ENCODE measurements at regions not wholly inside any gene's neighbourhood (a gene's known extent, or its start where the extent isn't known, plus 50 kb on each side); places are given as distances from the start of the nearest gene placed in this dataset.

DNA sequence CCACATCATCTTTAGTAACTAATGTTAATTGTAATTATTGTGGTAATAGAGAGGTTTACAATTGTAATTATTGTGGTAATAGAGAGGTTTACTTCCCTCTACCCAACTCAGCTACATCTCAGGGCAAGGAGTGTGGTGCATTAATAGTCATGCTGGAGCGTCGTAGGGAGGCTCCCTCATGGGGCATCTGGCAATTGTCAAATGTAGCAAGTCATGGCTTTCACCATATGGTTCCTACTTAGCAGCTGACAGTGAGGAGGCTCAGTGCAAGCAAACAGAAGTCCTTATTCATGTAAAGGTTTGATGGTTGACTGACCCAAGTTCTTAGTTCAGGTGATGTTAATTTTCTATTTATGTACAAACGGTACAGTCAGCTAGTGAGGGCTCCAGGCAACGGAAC, 1012.0 kb downstream of the FLRT2 start:
- no peak for DNase-seq

DNA sequence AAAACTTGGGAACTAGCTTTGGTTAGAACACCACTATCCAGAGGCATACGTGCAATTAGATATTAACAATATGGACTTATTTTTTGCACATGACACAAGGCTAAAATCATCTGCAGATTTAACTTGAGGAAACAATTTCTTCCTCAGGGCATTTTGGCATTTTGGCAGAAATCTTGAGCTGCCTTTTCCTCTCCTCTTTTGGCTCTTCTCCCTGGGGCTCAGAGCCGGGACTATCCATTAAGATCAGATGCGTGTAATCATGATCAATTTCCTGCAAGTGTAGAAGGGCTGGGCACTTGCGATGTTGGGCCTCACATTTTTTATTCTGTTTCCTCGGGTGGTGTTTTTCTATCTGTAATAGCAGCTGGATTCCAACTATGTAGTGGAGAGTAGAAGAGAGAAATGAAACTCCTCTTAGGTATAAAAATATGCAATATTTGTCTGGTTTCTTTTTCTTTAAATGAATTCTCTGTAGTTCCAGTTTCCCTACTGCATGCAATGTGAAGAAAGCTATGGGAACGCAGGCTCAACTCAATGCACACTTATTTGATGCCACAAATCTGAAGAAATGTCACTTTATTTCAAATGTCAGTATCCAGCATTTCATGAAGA, 1010.8 kb downstream of the FLRT2 start:
- DNase-seq = no peak

DNA sequence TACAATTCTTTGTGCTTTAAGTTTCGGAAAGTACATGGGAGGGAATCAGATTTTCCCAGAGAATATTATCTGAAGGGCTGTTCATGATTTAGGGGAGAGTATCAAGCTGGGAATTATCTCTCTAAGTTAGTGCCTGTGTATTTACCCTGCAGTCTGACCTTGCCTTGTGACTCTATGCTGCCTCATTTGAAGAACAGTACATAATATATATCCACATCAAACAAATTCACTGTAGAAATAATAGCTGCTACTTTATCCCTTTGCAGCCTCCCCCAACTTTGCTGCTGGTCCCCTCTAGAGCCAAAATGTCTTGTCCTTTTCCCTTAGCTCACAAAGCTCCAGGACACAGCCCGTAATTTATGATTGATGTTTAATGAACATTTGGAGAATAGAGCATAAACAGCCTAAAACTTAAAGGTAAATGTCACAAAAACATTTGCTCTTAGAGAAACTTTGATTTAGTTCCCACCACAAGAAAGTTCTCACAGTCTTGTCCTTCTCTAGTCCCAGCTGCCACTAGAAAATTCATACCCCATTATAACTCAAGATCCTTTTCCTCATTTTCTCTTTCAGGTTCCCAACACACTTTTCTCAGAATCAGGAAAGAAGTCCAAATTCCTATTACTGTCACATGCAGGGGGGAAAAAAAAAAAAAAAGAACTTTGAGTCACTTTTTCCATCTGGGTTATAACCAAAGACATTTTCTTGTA, 1009.6 kb downstream of the FLRT2 start:
- DNase-seq = no peak

DNA sequence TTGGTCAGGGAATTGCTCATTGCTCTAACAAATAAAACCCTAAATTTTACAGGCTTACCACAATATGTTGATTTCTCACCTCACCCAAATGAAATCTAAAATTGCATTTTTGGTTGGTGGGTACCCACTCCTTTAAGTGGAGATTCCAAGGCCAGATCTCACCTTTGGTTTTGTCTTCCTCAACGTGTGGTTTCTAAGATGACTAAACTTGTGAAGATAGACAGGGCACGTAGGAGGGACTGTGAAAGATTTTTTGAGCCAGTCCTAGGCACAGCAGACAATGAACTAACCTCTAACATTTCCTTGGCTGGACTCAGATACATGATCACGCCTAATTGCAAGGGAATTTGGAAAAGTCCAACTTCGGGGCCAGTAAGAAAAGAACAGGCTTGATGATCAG, 1003.9 kb downstream of the FLRT2 start:
- DNase-seq = no peak

DNA sequence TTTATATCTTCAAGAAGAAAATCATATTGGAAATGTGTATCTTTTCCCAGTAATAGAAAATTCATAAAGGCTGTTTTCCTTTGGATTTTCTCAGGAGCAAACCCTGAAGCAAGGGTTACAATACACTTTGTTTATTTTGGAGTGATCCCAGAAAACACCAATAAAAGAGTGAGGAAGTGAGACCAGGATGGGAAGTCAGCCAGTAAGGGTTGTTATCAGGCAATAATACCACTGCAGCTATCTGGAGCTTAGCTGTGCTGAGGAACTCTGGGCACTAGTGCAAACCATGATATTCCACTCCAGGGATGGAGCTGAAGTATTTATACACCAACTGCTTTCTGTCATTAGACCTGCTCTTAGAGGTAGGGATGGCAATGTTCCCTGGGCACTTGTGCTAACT, 1002.3 kb downstream of the FLRT2 start:
- DNase-seq = no peak

DNA sequence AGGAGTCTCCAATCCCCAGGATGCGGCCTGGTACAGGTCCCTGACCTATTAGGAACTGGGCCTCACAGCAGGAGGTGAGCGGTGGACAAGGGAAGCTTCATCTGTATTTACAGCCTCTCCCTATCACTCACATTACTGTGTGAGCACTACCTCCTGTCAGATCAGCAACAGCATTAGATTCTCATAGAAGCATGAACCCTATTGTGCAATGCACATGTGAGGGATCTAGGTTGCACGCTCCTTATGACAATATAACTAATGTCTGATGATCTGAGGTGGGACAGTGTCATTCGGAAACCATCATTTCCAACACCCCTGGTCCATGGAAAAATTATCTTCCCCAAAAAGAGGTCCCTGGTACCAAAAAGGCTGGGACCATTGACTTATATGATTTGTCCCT, 1000.5 kb downstream of the FLRT2 start:
- DNase-seq = no peak

DNA sequence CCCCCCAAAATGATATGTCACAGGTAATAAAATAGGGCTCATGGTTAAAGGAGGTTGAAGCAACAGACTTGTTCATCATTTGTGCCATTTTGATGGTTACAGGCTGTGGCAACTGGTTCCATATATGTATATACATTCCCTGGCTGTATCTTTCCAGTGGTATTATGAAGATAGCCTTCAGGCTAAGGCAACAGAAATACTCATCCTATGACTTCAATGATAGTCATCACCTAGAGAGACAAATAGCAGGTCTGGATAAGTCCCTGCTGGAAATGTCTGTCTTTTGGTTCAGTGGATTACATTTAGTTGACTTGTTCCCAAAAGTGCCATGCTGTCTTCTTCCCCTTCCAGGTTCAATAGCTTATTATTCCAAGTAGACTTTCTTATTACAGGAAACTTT, 997.4 kb downstream of the FLRT2 start:
- DNase-seq = no peak

DNA sequence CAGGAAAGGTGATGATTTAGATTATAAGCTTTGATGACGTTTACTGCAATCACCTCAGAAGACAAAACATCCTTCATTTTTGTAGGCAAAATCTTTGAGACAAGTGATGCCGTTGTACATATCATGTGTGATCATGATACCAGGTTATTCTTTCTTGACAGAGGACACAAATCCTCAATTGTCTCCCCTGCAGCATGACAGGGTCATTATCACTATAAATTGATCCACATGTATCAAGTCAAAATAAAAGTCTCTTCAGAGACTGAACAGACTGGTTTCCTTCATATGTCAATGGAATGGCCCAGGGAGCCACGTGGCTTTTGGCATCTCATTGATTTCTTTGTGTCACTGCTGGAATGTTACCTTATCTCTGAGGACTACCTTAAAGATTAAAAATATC, 995.7 kb downstream of the FLRT2 start:
- DNase-seq = no peak

DNA sequence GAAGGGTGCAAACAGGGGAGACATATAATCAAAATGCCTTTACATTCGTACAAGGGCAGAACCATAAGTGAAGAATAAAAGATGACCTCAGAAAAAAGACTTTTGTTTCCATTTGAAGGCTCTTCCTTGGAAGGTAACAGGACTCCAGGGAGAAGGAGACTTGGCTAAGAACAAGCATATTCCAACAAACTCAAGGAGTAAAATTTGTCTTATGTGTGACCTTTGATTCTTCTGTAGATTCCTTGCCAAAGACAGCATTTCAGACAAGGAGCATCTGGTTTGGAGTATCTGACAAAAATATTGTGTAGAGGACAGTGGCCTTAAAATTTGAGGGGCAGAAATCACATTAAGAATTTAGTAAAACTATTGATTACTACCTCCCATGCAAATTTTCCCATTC, 991.9 kb downstream of the FLRT2 start:
- no peak for DNase-seq

DNA sequence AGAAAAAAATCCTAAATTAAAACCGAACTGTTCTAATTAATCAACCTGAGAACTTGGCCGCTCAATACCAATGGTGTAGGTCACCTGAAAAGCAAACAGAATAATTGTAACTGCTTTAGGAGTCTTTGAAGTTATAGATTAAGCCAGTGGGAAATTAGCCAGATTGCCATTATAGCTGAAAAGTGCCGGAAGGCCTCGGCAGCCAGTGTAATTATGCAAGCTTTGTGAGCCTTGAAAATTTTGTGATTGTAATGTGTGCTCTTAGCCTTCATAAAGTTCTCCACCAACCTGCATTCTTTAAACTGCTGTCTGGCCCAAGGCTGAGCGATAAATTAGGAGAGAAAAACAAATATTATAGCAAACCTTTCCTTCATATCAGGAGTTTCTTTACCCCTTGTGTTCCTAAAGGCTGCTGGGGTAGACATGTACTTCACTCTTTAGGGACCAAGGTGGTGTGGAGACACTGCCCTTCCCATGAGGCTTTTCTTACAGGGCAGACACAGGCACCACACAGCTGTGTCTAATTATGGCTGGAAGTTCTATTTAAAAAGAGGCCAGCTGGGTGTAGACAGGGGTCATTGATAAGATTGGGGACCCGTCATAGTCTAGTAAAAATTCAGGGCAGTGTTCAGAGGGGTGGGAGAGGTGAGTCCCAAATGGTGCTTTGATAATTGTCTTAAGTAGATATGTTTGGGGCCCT, 991.2 kb downstream of the FLRT2 start:
- DNase-seq = no peak

DNA sequence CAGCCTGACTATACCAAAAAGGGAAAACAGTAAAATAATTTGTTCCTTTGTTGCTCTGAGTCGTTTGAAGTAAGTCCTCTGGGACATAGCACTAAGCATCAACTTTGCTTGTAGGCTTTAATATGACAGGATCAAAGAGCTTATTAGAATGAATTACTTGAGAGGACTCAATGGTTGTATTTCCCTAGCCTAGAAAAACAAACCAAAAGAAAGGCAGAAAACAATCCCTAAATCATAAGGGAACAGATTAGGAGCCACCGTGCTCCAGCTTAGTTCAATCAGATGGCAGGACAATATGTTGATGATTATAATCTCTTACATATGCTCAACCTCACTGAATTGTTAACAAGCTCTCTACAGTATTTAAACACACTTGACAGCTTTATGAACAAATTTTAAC, 988.4 kb downstream of the FLRT2 start:
- DNase-seq = no peak

DNA sequence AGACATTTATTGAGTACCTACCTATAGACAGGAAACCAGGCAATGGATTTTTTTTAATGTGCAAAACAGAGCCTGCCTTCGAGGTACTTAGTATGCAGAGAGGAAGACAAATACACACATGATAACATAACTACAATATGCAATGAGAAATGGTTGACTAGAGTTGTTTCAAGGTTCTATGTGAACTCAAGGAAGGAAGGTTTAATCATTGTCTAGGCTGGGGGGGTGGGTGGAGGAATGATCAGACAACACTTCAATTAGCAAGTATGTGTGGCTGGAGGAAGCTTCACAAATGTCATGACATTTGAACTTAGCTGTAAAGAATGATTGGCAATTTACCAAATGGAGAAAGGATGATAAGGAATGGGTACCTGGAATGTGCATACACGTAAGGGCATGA, 985.3 kb downstream of the FLRT2 start:
- DNase-seq = no peak

DNA sequence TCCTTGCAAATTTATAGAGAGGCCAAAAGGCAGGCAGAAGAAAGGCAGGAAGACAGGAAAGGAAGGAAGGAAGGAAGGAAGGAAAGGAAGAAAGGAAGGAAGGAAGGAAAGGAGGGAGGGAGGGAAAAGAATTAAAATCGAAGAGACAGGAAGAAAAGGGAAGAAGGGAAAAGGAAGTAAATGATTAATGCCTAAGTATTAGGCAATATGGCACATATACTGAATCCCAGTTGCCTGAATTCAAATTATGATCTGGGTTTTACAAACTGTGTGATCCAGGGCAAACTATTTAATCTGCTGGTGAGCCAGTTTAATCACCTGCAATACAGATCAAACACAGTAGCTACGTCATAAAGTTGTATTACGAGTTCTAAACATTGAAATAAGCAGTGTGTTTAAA, 983.6 kb downstream of the FLRT2 start:
- DNase-seq = no peak

DNA sequence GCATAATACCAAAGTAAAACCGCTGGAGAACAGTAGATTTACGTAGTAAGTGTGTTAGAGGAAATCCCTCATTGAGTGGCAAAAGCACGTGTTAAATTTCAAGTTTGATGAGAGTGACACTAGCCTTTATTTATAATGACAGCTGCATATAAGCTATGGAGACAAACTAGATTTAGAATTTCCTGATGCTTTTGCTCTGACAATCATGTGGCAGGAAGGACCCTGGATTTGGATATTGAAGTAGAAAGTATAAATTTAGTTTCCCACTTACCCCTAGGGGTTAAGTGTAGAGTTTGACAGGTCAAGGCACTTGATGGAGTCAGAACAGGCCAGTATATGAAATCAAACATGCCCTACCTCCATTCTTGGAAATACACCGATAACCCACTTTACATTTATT, 983.1 kb downstream of the FLRT2 start:
- no peak for DNase-seq

DNA sequence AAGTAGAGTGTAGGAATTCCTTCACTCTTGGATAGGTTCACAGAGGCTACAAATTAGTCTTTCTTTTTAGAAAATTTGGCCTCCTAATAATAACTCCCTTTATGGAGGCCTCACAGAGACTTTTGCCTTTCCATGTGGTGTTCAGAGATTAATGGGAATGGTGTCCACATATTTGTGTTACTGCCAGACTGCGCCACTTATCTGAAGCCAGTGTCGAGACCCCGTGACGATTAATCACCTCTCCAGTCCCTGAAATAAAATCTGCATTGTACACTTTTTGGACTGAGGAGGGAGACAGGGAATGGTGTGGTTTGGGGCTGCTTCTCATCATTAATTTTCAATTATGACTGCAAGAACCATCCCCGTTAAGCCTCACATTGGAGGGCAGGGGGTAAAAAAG, 980.5 kb downstream of the FLRT2 start:
- no peak for DNase-seq

DNA sequence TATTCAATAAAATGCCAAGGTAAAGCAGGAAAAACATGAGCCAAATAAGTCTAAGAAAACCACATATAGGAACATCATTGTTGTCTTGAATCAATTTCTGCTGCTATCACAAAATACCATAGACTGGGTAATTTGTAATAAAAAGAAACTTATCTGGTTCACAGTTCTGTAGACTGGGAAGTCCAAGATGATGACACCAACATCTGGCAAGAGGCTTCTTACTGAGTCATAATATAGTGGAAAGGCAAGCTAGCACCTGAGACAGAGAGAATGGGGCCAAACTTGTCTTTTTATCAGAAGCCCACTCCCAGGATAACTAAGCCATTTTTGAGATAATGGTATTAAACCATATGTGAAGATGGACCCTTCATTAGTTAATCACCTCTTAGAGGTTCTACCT, 975.9 kb downstream of the FLRT2 start:
- no peak for DNase-seq

DNA sequence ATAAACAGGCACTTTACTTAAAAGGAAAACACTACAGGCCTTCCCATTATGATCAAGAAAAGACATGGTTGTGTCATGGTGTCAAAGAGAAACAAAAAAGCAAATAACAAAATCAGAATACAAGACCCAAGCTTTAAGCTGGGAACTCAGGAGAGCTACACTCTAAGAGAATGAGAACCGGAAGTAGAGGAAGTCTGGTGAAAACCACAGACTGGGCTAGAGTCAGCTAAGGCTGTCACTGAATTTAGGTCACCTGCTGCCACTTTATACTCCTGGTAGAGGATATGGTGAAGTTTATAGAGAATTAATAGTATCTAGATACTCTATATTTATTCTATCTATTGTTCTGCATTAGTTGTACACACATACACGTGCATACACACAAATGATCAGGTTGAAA, 971.7 kb downstream of the FLRT2 start:
- no peak for DNase-seq

DNA sequence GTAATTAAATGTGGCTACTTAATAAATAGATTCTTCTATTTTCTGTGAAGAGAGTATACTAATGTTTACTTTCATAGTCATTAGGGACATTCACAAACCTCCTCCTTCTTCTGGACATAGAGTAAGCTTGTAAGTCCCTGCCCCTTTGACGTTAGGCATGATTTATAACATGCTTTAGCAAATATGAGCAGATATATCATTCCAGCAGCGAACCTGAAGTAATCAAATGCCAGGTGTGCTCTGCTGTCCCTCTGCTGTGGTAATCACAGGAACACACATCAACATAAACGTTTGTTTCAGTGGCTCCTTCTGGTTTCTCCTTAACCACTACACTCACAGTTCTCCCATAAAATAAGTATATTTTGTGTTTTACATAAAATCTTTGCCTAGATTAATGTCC, 961.8 kb downstream of the FLRT2 start:
- DNase-seq = no peak

DNA sequence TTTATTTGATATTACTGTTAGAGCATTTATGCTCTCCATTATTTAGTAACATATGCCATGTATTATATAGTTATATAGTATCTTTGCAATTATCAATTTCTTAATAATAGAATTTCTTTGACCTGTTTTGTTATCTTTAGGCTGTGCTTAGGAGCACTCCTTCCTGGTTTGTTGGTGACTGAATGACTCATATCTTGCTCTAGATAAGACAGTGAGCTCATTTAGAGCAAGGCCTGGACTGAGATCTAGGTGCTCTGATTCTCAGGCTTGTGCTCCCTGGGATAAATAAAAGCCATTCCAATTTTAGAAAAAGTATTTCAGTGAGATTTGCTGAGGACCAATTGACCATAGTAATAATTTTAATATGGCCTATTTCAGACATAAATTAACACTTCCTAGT, 951.2 kb downstream of the FLRT2 start:
- no peak for DNase-seq

DNA sequence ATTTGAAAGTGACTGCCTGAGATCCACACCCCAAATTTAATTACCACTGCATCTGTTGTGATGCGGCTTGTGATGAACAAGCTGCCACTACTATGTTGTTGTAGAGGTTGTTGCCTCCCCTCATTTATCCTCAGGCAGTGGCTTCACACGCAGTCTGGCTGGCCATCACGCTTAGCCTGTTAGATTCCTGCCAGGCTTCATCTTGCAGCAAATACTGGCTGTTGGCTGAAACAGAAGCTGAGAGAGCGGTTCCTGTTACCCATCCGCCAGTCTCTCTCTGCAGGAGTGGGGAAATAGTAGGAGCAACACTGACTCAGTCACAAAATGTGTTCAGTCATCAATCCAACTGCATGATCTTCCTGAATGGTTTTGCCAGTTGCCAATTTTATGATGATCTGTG, 934.4 kb downstream of the FLRT2 start:
- no peak for DNase-seq

DNA sequence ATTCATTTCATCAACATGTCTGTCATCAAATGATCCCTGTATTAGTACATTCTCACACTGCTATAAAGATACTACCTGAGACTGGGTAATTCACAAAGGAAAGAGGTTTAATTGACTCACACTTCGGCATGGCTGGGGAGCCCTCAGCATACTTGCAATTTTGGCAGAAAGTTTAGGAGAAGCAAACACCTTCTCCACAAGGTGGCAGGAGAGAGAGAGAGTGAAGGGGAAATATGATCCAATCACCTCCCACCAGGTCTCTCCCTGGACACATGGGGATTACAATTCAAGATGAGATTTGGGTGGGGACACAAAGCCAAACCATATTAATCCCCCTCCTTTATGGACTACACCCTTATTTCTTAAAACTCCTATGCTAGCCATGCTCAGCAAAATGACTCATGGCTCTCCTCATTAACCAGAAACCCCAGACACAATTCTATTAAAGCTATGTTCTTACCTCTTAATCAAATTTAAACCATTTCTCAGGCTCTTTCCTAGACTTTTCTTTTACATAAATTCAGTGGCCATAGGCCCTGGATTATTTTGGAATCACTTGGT, 932.3 kb downstream of the FLRT2 start:
- no peak for DNase-seq

DNA sequence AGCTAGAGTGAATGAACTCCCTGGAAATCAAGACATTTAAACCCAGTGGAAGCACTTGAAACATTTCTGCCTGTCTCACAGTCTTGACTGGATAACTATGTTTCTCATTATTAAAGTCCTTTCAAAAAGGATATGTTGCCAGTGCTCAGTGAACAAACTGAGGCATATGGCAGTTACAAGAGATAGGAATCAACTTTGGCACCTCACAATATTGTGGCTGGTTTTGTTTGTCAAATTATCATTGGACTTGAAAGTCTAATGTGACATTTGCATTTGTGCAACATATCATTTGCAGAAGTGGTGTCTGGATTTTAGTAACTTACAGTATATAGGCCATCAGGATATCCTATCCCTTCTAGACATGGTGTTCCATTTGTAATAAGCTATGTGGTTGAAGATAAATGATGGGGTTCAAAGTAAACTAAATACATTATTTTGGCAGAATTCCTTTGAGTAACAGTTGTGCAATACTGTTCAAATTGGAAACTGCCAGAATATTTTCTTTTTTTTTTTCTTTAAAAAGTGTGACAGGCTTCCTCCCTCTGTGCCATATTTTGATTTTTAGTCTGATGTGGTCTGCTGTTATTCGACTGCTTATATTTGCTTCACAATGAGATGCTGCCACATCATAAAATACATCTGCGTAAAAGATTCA, 927.7 kb downstream of the FLRT2 start:
- DNase-seq = no peak

DNA sequence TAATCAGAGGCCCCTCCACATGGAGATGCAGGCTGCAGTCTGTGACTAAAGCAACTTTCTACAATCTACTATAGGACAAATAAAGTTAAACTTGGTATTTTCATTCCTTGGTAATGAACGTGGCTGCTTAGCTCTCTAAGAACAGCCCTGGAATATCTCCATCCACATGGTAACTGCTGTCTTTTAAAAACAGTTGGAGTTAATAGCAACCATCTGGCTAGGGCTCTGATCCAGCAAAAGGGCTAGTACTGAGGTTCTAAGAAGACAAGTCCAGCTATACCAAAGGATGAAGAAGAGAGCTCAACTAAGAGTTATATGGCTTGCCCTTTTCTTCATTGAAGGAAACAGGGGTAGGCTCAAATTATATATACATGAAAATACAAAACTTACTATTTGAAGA, 920.1 kb downstream of the FLRT2 start:
- DNase-seq = no peak

DNA sequence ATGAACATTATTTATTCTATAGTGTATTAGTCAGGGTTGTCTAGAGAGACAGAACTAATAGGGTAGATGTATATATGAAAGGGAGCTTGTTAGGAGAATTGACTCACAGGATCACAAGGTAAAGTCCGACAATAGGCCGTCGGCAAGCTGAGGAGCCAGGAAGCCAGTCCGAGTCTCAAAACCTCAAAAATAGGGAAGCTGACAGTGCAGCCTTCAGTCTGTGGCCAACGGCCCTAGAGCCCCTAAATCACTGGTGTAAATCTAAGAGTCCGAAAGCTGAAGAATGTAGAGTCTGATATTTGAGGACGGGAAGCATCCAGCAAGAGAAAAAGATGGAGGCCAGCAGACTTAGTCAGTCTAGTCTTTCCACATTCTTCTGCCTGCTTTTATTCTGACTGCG, 912.2 kb downstream of the FLRT2 start:
- DNase-seq = no peak

All from activated gamma-delta T cell treated with Interleukin-2 at 50 U/mL for 16 hours (primary cell).